ENCODE measurements at regions not wholly inside any gene's neighbourhood (a gene's known extent, or its start where the extent isn't known, plus 50 kb on each side); places are given as distances from the start of the nearest gene placed in this dataset.

DNA sequence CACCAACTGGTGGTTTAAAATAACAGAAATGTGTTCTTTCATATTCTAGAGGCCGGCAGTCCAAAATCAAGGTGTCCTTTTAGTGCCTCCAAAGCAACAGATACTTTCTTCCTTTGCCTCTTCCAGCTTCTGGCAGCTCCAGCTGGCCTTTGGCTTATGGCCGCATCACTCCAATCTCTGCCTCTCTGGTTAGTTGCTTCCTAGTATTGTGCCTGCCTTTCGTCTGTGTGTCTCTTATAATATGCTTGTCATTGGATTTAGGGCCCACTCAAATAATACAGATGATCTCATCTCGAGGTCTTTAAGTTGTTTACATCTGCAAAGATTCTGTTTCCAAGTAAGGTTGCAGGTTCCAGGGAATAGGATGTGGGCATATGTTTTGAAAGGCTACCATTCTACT lies 855.2 kb upstream of the ID2 start:
- Histone ChIP-seq H3K9ac (no peak overlapping the region), H3K79me2 (no peaks in the 10 kb centered on the region), H3K4me1 (no peaks in the 10 kb centered on the region), H3K36me3 (ENCODE audit: control insufficient read depth, insufficient read depth, low read length) (no peaks in the 10 kb centered on the region), H3K4me2 (ENCODE audit: low read length) (no peak overlapping the region), H3K27me3 (ENCODE audit: control insufficient read depth, insufficient read depth, low read length) (no peaks in the 10 kb centered on the region), H2AFZ (no peak overlapping the region), H3K9me3 (ENCODE audit: control insufficient read depth, low read length) (no peaks in the 10 kb centered on the region), H3K27ac (no peak overlapping the region), H3K4me3 (ENCODE audit: low read depth, low read length) (no peak overlapping the region)
- TF ChIP-seq, protein P1, sequence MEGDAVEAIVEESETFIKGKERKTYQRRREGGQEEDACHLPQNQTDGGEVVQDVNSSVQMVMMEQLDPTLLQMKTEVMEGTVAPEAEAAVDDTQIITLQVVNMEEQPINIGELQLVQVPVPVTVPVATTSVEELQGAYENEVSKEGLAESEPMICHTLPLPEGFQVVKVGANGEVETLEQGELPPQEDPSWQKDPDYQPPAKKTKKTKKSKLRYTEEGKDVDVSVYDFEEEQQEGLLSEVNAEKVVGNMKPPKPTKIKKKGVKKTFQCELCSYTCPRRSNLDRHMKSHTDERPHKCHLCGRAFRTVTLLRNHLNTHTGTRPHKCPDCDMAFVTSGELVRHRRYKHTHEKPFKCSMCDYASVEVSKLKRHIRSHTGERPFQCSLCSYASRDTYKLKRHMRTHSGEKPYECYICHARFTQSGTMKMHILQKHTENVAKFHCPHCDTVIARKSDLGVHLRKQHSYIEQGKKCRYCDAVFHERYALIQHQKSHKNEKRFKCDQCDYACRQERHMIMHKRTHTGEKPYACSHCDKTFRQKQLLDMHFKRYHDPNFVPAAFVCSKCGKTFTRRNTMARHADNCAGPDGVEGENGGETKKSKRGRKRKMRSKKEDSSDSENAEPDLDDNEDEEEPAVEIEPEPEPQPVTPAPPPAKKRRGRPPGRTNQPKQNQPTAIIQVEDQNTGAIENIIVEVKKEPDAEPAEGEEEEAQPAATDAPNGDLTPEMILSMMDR (IDR thresholded peaks at IDR 0.05) = no peak

DNA sequence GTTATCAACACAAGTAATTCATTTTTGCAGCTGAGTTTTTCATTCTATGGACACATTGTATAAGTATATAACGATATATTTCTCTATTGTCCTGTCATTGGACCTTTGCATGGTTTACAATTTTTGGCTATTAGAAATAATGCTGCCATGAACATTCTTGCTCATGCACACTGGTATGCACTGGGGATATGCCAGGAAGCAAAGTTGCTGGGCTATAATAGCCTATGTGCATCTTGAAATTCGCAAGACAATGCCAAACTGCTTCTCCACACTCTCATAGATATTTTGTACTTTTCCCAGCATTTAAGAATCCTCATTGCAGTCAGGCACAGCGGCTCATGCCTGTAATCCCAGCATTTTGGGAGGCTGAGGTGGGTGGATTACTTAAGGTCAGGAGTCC lies 852.6 kb upstream of the ID2 start:
- Histone ChIP-seq H3K27ac (no peak overlapping the region), H3K27me3 (ENCODE audit: control insufficient read depth, insufficient read depth, low read length) (no peaks in the 10 kb centered on the region), H3K4me3 (ENCODE audit: low read depth, low read length) (no peak overlapping the region), H3K4me1 (no peaks in the 10 kb centered on the region), H3K4me2 (ENCODE audit: low read length) (no peak overlapping the region), H3K36me3 (ENCODE audit: control insufficient read depth, insufficient read depth, low read length) (no peaks in the 10 kb centered on the region), H3K9me3 (ENCODE audit: control insufficient read depth, low read length) (no peaks in the 10 kb centered on the region), H2AFZ (no peak overlapping the region), H3K79me2 (no peaks in the 10 kb centered on the region), H3K9ac (no peak overlapping the region)
- TF ChIP-seq, protein P1 (IDR thresholded peaks at IDR 0.05) = no peak

GRCh38 chr2:7830616-7831015 lies 851.2 kb upstream of the ID2 start:
- Histone ChIP-seq H3K27ac (no peak overlapping the region), H3K36me3 (ENCODE audit: control insufficient read depth, insufficient read depth, low read length) (no peaks in the 10 kb centered on the region), H3K4me3 (ENCODE audit: low read depth, low read length) (no peak overlapping the region), H3K79me2 (no peaks in the 10 kb centered on the region), H3K4me1 (no peaks in the 10 kb centered on the region), H3K27me3 (ENCODE audit: control insufficient read depth, insufficient read depth, low read length) (no peaks in the 10 kb centered on the region), H3K9ac (no peak overlapping the region), H3K9me3 (ENCODE audit: control insufficient read depth, low read length) (no peaks in the 10 kb centered on the region), H2AFZ (peak overlapping the region; percentile 13), H3K4me2 (ENCODE audit: low read length) (no peak overlapping the region)
- TF ChIP-seq, protein P1 (IDR thresholded peaks at IDR 0.05) = no peak

DNA sequence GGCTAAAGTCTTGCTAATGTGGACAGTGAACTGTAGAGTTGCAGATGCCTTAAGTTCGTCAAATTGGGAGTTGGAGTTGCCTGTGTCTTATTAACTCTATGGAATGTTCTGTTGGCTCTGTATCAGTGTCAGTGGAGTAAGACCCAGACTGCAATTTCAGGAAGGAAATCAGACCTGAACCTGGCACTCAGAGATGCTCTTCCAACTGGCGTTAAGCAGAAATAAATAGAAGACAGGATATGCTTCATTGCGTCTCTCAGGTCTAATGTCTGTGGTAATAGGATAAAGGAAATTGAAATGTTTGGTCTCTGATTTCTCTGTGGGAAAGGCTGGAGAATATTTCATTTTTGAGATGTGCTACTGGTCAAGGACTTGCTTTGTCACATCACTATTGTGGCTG lies 846.7 kb upstream of the ID2 start:
- no peaks in the 10 kb centered on the region for H3K79me2 ChIP-seq
- H3K4me3 ChIP-seq (ENCODE audit: low read depth, low read length) = no peak overlapping the region
- no peak overlapping the region for H2AFZ ChIP-seq
- no peak overlapping the region for H3K27ac ChIP-seq
- no peaks in the 10 kb centered on the region for H3K9me3 ChIP-seq (ENCODE audit: control insufficient read depth, low read length)
- TF ChIP-seq, protein P1 (IDR thresholded peaks at IDR 0.05) = no peak
- peaks cover 5% of the 10 kb centered on the region for H3K4me1 ChIP-seq
- no peak overlapping the region for H3K9ac ChIP-seq
- no peaks in the 10 kb centered on the region for H3K36me3 ChIP-seq (ENCODE audit: control insufficient read depth, insufficient read depth, low read length)
- H3K4me2 ChIP-seq (ENCODE audit: low read length) = no peak overlapping the region
- no peaks in the 10 kb centered on the region for H3K27me3 ChIP-seq (ENCODE audit: control insufficient read depth, insufficient read depth, low read length)

Measured in parathyroid adenoma (tissue), 2 donors.